Smooth muscle cell (in vitro differentiated cells): ENCODE measurements at regions not wholly inside any gene's neighbourhood (a gene's known extent, or its start where the extent isn't known, plus 50 kb on each side); places are given as distances from the start of the nearest gene placed in this dataset.

ENCODE experiments used
- DNase-seq: peaks from one replicate; lab custom pipeline; 2025; ENCODE audit not compliant: unreplicated experiment; lab: John Stamatoyannopoulos, UW
- H2AFZ ChIP-seq: fragments of 200-600 bp; sonication (generic); 2 replicates; pipeline ENCODE4 v1.6.0; 2016; ENCODE audit warnings: antibody characterized with exemption, low read depth, mild to moderate bottlenecking
- H3F3A ChIP-seq: fragments of 200-600 bp; sonication (generic); 2 replicates; pipeline ENCODE4 v1.6.0; 2017; ENCODE audit warnings: antibody characterized with exemption, low read depth
- H3K27ac ChIP-seq: fragments of 200-600 bp; sonication (generic); 2 replicates; pipeline ENCODE4 v1.5.1; 2016; ENCODE audit warnings: low read depth, mild to moderate bottlenecking
- H3K27me3 ChIP-seq: fragments of 200-600 bp; sonication (generic); 2 replicates; pipeline ENCODE4 v1.6.1; 2016; ENCODE audit warnings: low read depth, mild to moderate bottlenecking
- H3K36me3 ChIP-seq: fragments of 200-600 bp; sonication (generic); 2 replicates; pipeline ENCODE4 v1.5.1; 2016; ENCODE audit warnings: low read depth
- H3K4me1 ChIP-seq: fragments of 200-600 bp; sonication (generic); 2 replicates; pipeline ENCODE4 v1.5.1; 2016; ENCODE audit warnings: low read depth
- H3K4me2 ChIP-seq: fragments of 200-600 bp; sonication (generic); 2 replicates; pipeline ENCODE4 v1.6.0; 2016; ENCODE audit warnings: mild to moderate bottlenecking
- H3K4me3 ChIP-seq: fragments of 200-600 bp; sonication (generic); 2 replicates; pipeline ENCODE4 v1.5.1; 2016; ENCODE audit warnings: mild to moderate bottlenecking
- H3K79me2 ChIP-seq: fragments of 200-600 bp; sonication (generic); 2 replicates; pipeline ENCODE4 v1.6.0; 2016; ENCODE audit warnings: low read depth, mild to moderate bottlenecking
- H3K9ac ChIP-seq: fragments of 200-600 bp; sonication (generic); 2 replicates; pipeline ENCODE4 v1.6.0; 2016; ENCODE audit warnings: low read depth
- H3K9me3 ChIP-seq: fragments of 200-600 bp; sonication (generic); replicated peaks from 2 replicates; pipeline ENCODE4 v1.5.1; 2016; ENCODE audit warnings: low read depth
- H4K20me1 ChIP-seq: fragments of 200-600 bp; sonication (generic); 2 replicates; pipeline ENCODE4 v1.6.0; 2016; ENCODE audit warnings: low read depth
- CTCF ChIP-seq: fragments of 200-600 bp; sonication (generic); IDR thresholded peaks from 2 replicates; pipeline ENCODE4 v1.5.1; 2017; ENCODE audit warnings: borderline replicate concordance, mild to moderate bottlenecking, antibody characterized with exemption; ENCODE audit not compliant: insufficient read depth, poor library complexity, severe bottlenecking
- WGBS: methylation state at CpG from one replicate; pipeline ENCODE4 v1.1.7; 2016; ENCODE audit warnings: low lambda C conversion rate; 5-methylcytosine and 5-hydroxymethylcytosine counted together

GRCh38 chr6:43850314-43851203, 80.5 kb downstream of the VEGFA start:
- Histone ChIP-seq H3K36me3 (no peaks in the 10 kb centered on the region), H3K4me3 (no peak overlapping the region), H3K4me2 (peak overlapping the region; percentile 42), H4K20me1 (no peaks in the 10 kb centered on the region), H3K27me3 (no peaks in the 10 kb centered on the region), H3K27ac (no peak overlapping the region), H3F3A (no peaks in the 10 kb centered on the region), H3K4me1 (no peaks in the 10 kb centered on the region), H2AFZ (no peak overlapping the region), H3K79me2 (no peaks in the 10 kb centered on the region), H3K9me3 (no peaks in the 10 kb centered on the region), H3K9ac (no peak overlapping the region)
- no peak for TF ChIP-seq CTCF
- no peak for DNase-seq
- WGBS = 79% methylated on average over 8 of the region's 8 CpGs

GRCh38 chr6:43849844-43850243, 79.8 kb downstream of the VEGFA start:
- Histone ChIP-seq H3F3A (no peaks in the 10 kb centered on the region), H3K36me3 (no peaks in the 10 kb centered on the region), H3K9ac (no peak overlapping the region), H3K27ac (no peak overlapping the region), H3K4me2 (no peak overlapping the region), H3K4me1 (no peaks in the 10 kb centered on the region), H3K9me3 (no peaks in the 10 kb centered on the region), H3K27me3 (no peaks in the 10 kb centered on the region), H3K4me3 (no peak overlapping the region), H4K20me1 (no peaks in the 10 kb centered on the region), H3K79me2 (no peaks in the 10 kb centered on the region), H2AFZ (no peak overlapping the region)
- no peak for DNase-seq
- TF ChIP-seq CTCF = no peak
- WGBS = 78% methylated on average over 5 of the region's 5 CpGs

GRCh38 chr6:43848671-43849391, 78.8 kb downstream of the VEGFA start:
- no peak overlapping the region for H3K27ac ChIP-seq
- no peak for TF ChIP-seq CTCF
- DNase-seq = no peak
- H3K4me2 ChIP-seq = no peak overlapping the region
- H3K79me2 ChIP-seq = no peaks in the 10 kb centered on the region
- no peaks in the 10 kb centered on the region for H3K4me1 ChIP-seq
- no peaks in the 10 kb centered on the region for H3K9me3 ChIP-seq
- no peaks in the 10 kb centered on the region for H3F3A ChIP-seq
- no peaks in the 10 kb centered on the region for H4K20me1 ChIP-seq
- H3K27me3 ChIP-seq = no peaks in the 10 kb centered on the region
- H3K36me3 ChIP-seq = no peaks in the 10 kb centered on the region
- no peak overlapping the region for H3K4me3 ChIP-seq
- H2AFZ ChIP-seq = no peak overlapping the region
- H3K9ac ChIP-seq = no peak overlapping the region
- 93% methylated on average over 7 of the region's 7 CpGs for WGBS
